CD4-positive, alpha-beta T cell (primary cell): ENCODE measurements at regions not wholly inside any gene's neighbourhood (a gene's known extent, or its start where the extent isn't known, plus 50 kb on each side); places are given as distances from the start of the nearest gene placed in this dataset.

Source experiments
- ATAC-seq: fragments of 200-7000 bp; cut with Tn5 transposase; one replicate; pipeline ENCODE4 v1.10.0; 2022; ENCODE audit warnings: mild to moderate bottlenecking; ENCODE audit not compliant: poor library complexity
- CTCF ChIA-PET: fragments of 350-600 bp; sonication (Branson Sonifier 250); formaldehyde crosslinking; loops from one replicate; lab custom pipeline; 2021; ENCODE audit warnings: antibody characterized with exemption, inconsistent platforms; lab: Charles Lee
- POLR2A ChIA-PET: fragments of 350-600 bp; sonication (Branson Sonifier 250); formaldehyde crosslinking; loops from one replicate; lab custom pipeline; 2021; ENCODE audit warnings: antibody characterized with exemption, inconsistent platforms; lab: Charles Lee
- DNase-seq, 14 experiments: peaks; one replicate each; pipeline ENCODE4 v3.0.0-alpha.2; 2013 to 2020; ENCODE audit warnings: mixed read lengths in 2 of 14
- H3K27ac ChIP-seq, 2 donors: one replicate each; pipeline versions ENCODE4 v1.5.1 to v1.7.0; 2013; ENCODE audit warnings: low read length in 2 of 2, low read depth in 1 of 2, mild to moderate bottlenecking in 1 of 2
- H3K27me3 ChIP-seq, 2 experiments: 1 replicate in 1 of 2; 2 replicates in 1 of 2; pipeline versions ENCODE4 v1.6.1 to v1.7.0; 2013; ENCODE audit warnings: low read length in 2 of 2, control low read depth in 1 of 2, mild to moderate bottlenecking in 1 of 2, moderate library complexity in 1 of 2; ENCODE audit not compliant: insufficient read depth in 2 of 2, control insufficient read depth in 1 of 2
- H3K36me3 ChIP-seq: one replicate; pipeline ENCODE4 v1.6.1; 2013; ENCODE audit warnings: low read length, control low read depth; ENCODE audit not compliant: insufficient read depth
- H3K4me1 ChIP-seq: one replicate; pipeline ENCODE4 v1.6.1; 2013; ENCODE audit warnings: low read length, control low read depth; ENCODE audit not compliant: insufficient read depth
- H3K4me3 ChIP-seq: one replicate; pipeline ENCODE4 v1.5.1; 2013; ENCODE audit warnings: mild to moderate bottlenecking, low read length, moderate library complexity
- H3K9me3 ChIP-seq, 2 experiments: 1 replicate in 1 of 2; 2 replicates in 1 of 2; pipeline versions ENCODE4 v1.6.1 to v1.7.0; 2013; ENCODE audit warnings: low read length in 2 of 2, mild to moderate bottlenecking in 2 of 2, control low read depth in 1 of 2, moderate library complexity in 1 of 2; ENCODE audit not compliant: control insufficient read depth in 1 of 2, insufficient read depth in 1 of 2
- H3K27ac Mint-ChIP-seq: one replicate; pipeline ENCODE4 v1.8.0; 2020; ENCODE audit warnings: mixed read lengths
- H3K27me3 Mint-ChIP-seq: one replicate; pipeline ENCODE4 v1.8.0; 2021; ENCODE audit warnings: mixed read lengths
- H3K36me3 Mint-ChIP-seq: one replicate; pipeline ENCODE4 v1.8.0; 2021; ENCODE audit warnings: low read depth, mixed read lengths
- H3K4me1 Mint-ChIP-seq: one replicate; pipeline ENCODE4 v1.8.0; 2021; ENCODE audit warnings: low read depth, mixed read lengths
- H3K4me3 Mint-ChIP-seq: one replicate; pipeline ENCODE4 v1.8.0; 2020; ENCODE audit warnings: mild to moderate bottlenecking, mixed read lengths
- H3K9me3 Mint-ChIP-seq: one replicate; pipeline ENCODE4 v1.8.0; 2020; ENCODE audit warnings: mixed read lengths
- CTCF ChIP-seq: fragments of 200-600 bp; IDR thresholded peaks from one replicate; pipeline ENCODE4 v1.8.0; 2022; ENCODE audit warnings: antibody characterized with exemption, mild to moderate bottlenecking
- intact Hi-C, 2 experiments: fragments of 100-400 bp; cut with DNase I in 1 of 2; cut with micrococcal nuclease in 1 of 2; formaldehyde crosslinking; loops; one replicate each; pipeline versions ENCODE4 v1.15.1 to v1.9.0; 2023 to 2025; cut with DNase I, micrococcal nuclease

- H3K27me3 Mint-ChIP-seq: peaks cover 25% of the 10 kb centered on the region
- DNase-seq (no peak), ATAC-seq (no peak)
- H3K36me3 Mint-ChIP-seq: no peaks in the 10 kb centered on the region
- Histone ChIP-seq H3K27ac (no peak overlapping the region), H3K4me1 (no peaks in the 10 kb centered on the region), H3K36me3 (no peaks in the 10 kb centered on the region), H3K27me3 (no peaks in the 10 kb centered on the region), H3K9me3 (no peaks in the 10 kb centered on the region), H3K4me3 (no peak overlapping the region)
- no peak overlapping the region for H3K4me3 Mint-ChIP-seq
- H3K9me3 Mint-ChIP-seq: peaks cover 2% of the 10 kb centered on the region
- ChIA-PET CTCF (no interaction called here), POLR2A (no interaction called here)
- H3K27ac Mint-ChIP-seq: no peak overlapping the region
- TF ChIP-seq CTCF: no peak
- intact Hi-C loops: no loop called here
- no peaks in the 10 kb centered on the region for H3K4me1 Mint-ChIP-seq
Observed at GRCh38 chr11:19598876-19599486, 113.7 kb upstream of the NAV2 start.

GRCh38 chr11:19598456-19598855 lies 114.2 kb upstream of the NAV2 start:
- Histone ChIP-seq H3K4me3 (no peak overlapping the region), H3K36me3 (no peaks in the 10 kb centered on the region), H3K27me3 (no peaks in the 10 kb centered on the region), H3K9me3 (no peaks in the 10 kb centered on the region), H3K4me1 (no peaks in the 10 kb centered on the region), H3K27ac (no peak overlapping the region)
- DNase-seq (no peak), ATAC-seq (no peak)
- TF ChIP-seq CTCF: no peak
- Mint-ChIP-seq H3K4me3 (no peak overlapping the region), H3K36me3 (no peaks in the 10 kb centered on the region), H3K9me3 (no peaks in the 10 kb centered on the region), H3K27me3 (peaks cover 25% of the 10 kb centered on the region), H3K27ac (no peak overlapping the region), H3K4me1 (no peaks in the 10 kb centered on the region)
- POLR2A ChIA-PET: no interaction called here
- intact Hi-C loops: no loop called here
- CTCF ChIA-PET: no interaction called here

GRCh38 chr11:19597876-19598275 lies 114.8 kb upstream of the NAV2 start:
- Mint-ChIP-seq H3K4me3 (no peak overlapping the region), H3K27me3 (peaks cover 23% of the 10 kb centered on the region), H3K27ac (no peak overlapping the region), H3K36me3 (no peaks in the 10 kb centered on the region), H3K9me3 (no peaks in the 10 kb centered on the region), H3K4me1 (no peaks in the 10 kb centered on the region)
- intact Hi-C loops: no loop called here
- TF ChIP-seq CTCF: no peak
- Histone ChIP-seq H3K9me3 (no peaks in the 10 kb centered on the region), H3K36me3 (no peaks in the 10 kb centered on the region), H3K4me1 (no peaks in the 10 kb centered on the region), H3K4me3 (no peak overlapping the region), H3K27me3 (no peaks in the 10 kb centered on the region), H3K27ac (no peak overlapping the region)
- ATAC-seq (no peak), DNase-seq (no peak)
- POLR2A ChIA-PET: no interaction called here
- CTCF ChIA-PET: no interaction called here
